MM.1S (cell line): ENCODE measurements at regions not wholly inside any gene's neighbourhood (a gene's known extent, or its start where the extent isn't known, plus 50 kb on each side); places are given as distances from the start of the nearest gene placed in this dataset.

Experiments used
- CTCF ChIP-seq: fragments of 300-600 bp; sonication (generic); IDR thresholded peaks from 2 replicates; pipeline ENCODE4 v1.5.1; 2016; ENCODE audit warnings: antibody characterized with exemption, low read length, mixed read lengths
- EZH2 ChIP-seq: fragments of 300-600 bp; sonication (generic); optimal IDR thresholded peaks from 2 replicates; pipeline ENCODE3; 2017; ENCODE audit warnings: low read depth, mild to moderate bottlenecking, antibody characterized with exemption, low read length, mixed read lengths
- EZH2phosphoT487 ChIP-seq: fragments of 300-600 bp; sonication (generic); IDR thresholded peaks from 2 replicates; pipeline ENCODE4 v1.6.1; 2018; ENCODE audit warnings: antibody characterized with exemption, low read length

- TF ChIP-seq CTCF = no peak
- no peak for TF ChIP-seq EZH2
- no peak for TF ChIP-seq EZH2phosphoT487
Observed at GRCh38 chr14:58808828-58809227, 171.1 kb downstream of the DACT1 start.
